ENCODE measurements at regions not wholly inside any gene's neighbourhood (a gene's known extent, or its start where the extent isn't known, plus 50 kb on each side); places are given as distances from the start of the nearest gene placed in this dataset.

GRCh38 chr6:11637266-11637665, 99.7 kb downstream of the TMEM170B start:
- H3K4me1 ChIP-seq (ENCODE audit: control insufficient read depth, extremely low read depth, insufficient read depth, low read length), result no peaks in the 10 kb centered on the region
- H3K9me3 ChIP-seq (replicated peaks; ENCODE audit: control insufficient read depth, insufficient read depth, low read length), result no peaks in the 10 kb centered on the region
- FAIRE-seq, result no peak
- no peaks in the 10 kb centered on the region for H3K27me3 ChIP-seq (ENCODE audit: control insufficient read depth in 2 of 2, insufficient read depth in 2 of 2, low read length in 2 of 2)
- CTCF ChIA-PET, result interaction anchor here (1.4 kb wide), 1 partner anchor 597 kb away, joined by 3 read pairs; no protein-coding TSS in a partner anchor
- no peaks in the 10 kb centered on the region for H4K20me1 ChIP-seq (replicated peaks; ENCODE audit: control insufficient read depth, extremely low read depth, insufficient read depth, low read length)
- no peak overlapping the region for H3K27ac ChIP-seq (ENCODE audit: insufficient read depth, low read depth, low read length)
- BruUV-seq (replicated peaks), result no TSS peak
- intact Hi-C loops (cut with micrococcal nuclease) (no loop called here), dilution Hi-C loops (cut with MboI; ENCODE audit: extremely low pct_ligation_motif_present, low sequenced_read_pairs) (no loop called here)
- TF ChIP-seq, protein P1, sequence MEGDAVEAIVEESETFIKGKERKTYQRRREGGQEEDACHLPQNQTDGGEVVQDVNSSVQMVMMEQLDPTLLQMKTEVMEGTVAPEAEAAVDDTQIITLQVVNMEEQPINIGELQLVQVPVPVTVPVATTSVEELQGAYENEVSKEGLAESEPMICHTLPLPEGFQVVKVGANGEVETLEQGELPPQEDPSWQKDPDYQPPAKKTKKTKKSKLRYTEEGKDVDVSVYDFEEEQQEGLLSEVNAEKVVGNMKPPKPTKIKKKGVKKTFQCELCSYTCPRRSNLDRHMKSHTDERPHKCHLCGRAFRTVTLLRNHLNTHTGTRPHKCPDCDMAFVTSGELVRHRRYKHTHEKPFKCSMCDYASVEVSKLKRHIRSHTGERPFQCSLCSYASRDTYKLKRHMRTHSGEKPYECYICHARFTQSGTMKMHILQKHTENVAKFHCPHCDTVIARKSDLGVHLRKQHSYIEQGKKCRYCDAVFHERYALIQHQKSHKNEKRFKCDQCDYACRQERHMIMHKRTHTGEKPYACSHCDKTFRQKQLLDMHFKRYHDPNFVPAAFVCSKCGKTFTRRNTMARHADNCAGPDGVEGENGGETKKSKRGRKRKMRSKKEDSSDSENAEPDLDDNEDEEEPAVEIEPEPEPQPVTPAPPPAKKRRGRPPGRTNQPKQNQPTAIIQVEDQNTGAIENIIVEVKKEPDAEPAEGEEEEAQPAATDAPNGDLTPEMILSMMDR (IDR thresholded peaks at IDR 0.05; ENCODE audit: extremely low read depth in 1 of 2, insufficient read depth in 1 of 2, low read depth in 1 of 2, low read length in 2 of 2), result no peak
- TF ChIP-seq GATA2 (IDR thresholded peaks at IDR 0.05; ENCODE audit: insufficient read depth, insufficient read length, low read depth, low read length), result no peak
- TF ChIP-seq, protein P2, sequence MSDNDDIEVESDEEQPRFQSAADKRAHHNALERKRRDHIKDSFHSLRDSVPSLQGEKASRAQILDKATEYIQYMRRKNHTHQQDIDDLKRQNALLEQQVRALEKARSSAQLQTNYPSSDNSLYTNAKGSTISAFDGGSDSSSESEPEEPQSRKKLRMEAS (IDR thresholded peaks at IDR 0.05; ENCODE audit: insufficient read depth, insufficient read length), result no peak
- TF ChIP-seq POLR2A (IDR thresholded peaks at IDR 0.05; ENCODE audit: low read depth, low read length), result no peak
- TF ChIP-seq POLR2AphosphoS5 (IDR thresholded peaks at IDR 0.05; ENCODE audit: insufficient read depth, low read depth, low read length), result no peak
- TF ChIP-seq JUN (IDR thresholded peaks at IDR 0.05; ENCODE audit: borderline replicate concordance, insufficient read depth, insufficient read length, low read depth), result no peak
- TF ChIP-seq MYC (IDR thresholded peaks at IDR 0.05; ENCODE audit: low read depth, low read length), result no peak
- no peak for TF ChIP-seq EZH2 (IDR thresholded peaks at IDR 0.05; ENCODE audit: borderline replicate concordance, low read depth, low read length, severe bottlenecking)
- no peak for TF ChIP-seq FOS (IDR thresholded peaks at IDR 0.05; ENCODE audit: borderline replicate concordance, insufficient read depth, low read length)
- H3K79me2 ChIP-seq (ENCODE audit: control insufficient read depth, insufficient read depth, low read length), result no peaks in the 10 kb centered on the region
- no peak overlapping the region for H2AFZ ChIP-seq (ENCODE audit: low read depth, low read length)
- no peak overlapping the region for H3K9ac ChIP-seq (replicated peaks; ENCODE audit: extremely low read depth, insufficient read depth, low read length)
- no peak overlapping the region for H3K4me3 ChIP-seq (replicated peaks in 1 of 3; ENCODE audit: insufficient read depth in 1 of 3, low read depth in 1 of 3, low read length in 3 of 3)
- H3K4me2 ChIP-seq (ENCODE audit: insufficient read depth, low read length), result no peak overlapping the region
- DNase-seq (ENCODE audit: low read depth, low spot score), result no peak
- POLR2A ChIA-PET, result no interaction called here
- no peaks in the 10 kb centered on the region for H3K36me3 ChIP-seq (ENCODE audit: control insufficient read depth in 2 of 2, extremely low read depth in 1 of 2, insufficient read depth in 2 of 2, low read length in 2 of 2)
- no peaks in the 10 kb centered on the region for H3K9me1 ChIP-seq (replicated peaks; ENCODE audit: control insufficient read depth, extremely low read depth, insufficient read depth, low read length)

All from endothelial cell of umbilical vein (primary cell).